GM04504 (cell line): ENCODE measurements at regions not wholly inside any gene's neighbourhood (a gene's known extent, or its start where the extent isn't known, plus 50 kb on each side); places are given as distances from the start of the nearest gene placed in this dataset.
"Not testable (repeated sequence)": the region's sequence is repeated elsewhere in the genome, so short reads cannot be mapped to it uniquely, and the experiment has no call there.

Source experiments
- DNase-seq: peaks from one replicate; pipeline ENCODE4 v3.0.0-alpha.2; 2012; ENCODE audit warnings: low read depth

DNA sequence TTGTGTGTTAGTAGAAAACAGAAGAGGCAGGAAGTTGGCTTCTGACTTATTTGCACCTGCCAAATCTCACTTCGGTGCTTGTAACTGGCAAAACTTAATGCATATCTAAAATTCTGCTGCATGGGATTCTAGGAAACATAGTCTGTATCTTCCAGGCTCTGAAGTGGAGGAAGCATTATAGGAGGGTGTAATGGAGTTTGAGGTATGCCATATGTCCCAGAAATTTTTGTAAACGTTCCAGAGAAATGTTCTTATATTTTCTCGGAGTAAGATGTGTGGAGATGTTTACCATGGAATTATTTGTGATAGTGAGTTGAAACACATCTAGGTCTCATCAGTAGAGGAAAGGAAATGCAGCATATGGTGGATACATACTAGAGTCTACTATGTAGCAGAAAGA, 1329.0 kb upstream of the NUDT12 start:
- no peak for DNase-seq

DNA sequence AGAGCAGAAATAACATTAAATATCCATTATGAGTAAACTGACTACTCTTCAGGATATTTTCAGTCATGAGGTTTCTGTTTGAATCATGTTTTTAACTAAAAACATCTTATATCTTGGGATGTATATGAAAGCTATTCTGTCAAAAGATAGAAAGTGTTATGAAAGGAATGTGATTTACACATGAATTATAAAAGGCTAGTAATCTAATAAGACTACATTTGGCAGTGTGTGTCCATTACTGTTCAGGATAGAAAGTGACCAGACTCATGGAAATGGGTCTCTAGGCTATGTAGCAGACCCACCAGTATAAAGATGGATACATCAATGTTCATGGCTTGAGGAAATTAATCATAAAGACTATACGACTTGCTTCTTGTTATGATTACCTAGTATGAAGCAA, 1328.2 kb upstream of the NUDT12 start:
- DNase-seq = no peak

DNA sequence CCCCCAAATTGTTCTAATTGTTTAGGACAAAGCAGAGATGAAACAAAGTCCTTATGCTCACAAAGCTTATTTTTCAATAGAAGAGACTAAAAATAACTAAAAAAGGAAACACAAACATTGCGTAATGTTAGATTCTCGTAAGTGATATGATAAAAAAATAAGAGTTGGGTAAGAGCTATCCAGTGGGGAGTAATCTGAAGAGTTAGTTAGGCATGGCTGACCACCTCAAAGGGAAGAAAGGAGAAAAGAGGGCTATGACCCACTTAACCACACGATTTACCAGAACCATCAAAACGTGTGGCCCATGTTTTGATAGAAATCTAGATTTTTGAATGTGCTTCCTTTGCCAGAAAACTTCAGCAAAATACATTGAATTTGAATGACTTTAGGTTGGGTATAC, 1296.8 kb upstream of the NUDT12 start:
- DNase-seq = no peak

DNA sequence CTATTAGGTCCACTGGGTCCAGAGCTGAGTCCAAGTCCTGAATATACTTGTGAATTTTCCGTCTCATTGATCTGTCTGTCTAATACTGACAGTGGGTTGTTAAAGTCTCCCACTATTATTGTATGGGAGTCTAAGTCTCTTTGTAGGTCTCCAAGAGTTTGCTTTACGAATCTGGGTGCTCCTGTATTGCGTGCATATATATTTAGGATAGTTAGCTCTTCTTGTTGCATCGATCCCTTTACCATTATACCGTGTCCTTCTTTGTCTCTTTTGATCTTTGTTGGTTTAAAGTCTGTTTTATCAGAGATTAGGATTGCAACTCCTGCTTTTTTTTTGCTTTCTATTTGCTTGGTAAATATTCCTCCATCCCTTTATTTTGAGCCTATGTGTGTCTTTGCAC, 1289.5 kb upstream of the NUDT12 start:
- not testable (repeated sequence) for DNase-seq

DNA sequence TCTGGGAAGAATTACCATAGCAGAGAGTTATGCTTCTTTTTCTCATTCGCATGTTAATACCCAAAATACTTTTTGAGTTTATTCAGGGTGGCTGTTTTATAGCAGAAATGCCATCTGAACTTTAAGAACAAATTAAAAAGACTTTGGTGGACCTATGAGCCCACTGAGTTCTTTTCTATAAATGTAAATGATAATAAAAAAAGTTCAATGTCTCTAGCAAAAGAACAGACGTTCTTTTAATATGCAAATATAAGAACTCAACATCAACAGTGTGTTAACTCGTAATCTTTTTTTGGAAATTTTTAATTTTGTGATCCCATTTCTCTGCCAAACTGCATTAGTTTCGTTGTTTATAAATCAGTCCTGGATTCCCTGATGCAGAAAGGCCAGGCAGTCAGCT, 1283.0 kb upstream of the NUDT12 start:
- DNase-seq = no peak

DNA sequence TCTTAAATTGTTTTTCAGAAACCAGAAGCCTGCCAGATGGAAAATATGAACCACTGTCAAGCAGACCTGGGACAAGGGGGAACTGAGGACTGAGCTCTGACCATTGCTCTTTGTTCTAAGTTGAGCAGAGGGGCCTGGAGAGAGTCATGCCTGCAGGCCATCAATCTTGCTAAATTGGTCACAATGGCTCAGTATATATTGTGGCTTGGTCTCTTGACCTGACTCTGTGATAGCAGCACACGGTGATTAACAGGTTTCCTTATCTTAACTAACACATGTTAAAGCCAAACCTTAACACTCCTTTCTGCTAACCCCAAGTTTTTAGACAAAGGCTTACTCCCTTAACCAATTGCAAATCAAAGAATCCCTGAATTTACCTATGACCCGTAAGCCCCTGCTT, 1281.2 kb upstream of the NUDT12 start:
- no peak for DNase-seq

DNA sequence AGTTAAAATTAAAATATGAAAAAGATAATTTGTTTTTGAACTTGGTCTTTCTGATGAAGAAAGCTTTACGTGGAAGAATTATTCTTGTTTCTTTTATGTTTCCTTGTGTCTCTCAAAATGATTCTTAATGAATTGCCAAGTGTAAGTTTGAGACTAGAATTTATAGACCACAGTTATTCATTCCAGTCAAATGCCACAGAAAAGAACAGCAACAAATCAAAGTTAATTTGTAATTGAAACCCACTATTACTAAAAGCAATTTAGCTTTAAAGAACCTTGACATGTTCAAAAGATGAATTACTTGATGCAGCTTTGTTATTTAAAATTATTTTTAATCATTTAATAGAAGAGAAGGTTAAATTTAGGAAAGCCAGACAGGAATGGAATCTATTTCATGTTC, 1277.7 kb upstream of the NUDT12 start:
- no peak for DNase-seq

DNA sequence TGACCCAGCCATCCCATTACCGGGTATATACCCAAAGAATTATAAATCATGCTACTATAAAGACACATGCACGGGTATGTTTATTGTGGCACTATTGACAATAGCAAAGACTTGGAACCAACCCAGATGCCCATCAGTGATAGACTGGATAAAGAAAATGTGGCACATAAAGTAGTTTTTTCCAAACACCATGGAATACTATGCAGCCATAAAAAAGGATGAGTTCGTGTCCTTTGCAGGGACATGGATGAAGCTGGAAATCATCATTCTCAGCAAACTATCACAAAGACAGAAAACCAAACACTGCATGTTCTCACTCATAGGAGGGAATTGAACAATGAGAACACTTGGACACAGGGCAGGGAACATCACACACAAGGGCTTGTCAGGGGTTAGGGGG, 1268.9 kb upstream of the NUDT12 start:
- DNase-seq = not testable (repeated sequence)

DNA sequence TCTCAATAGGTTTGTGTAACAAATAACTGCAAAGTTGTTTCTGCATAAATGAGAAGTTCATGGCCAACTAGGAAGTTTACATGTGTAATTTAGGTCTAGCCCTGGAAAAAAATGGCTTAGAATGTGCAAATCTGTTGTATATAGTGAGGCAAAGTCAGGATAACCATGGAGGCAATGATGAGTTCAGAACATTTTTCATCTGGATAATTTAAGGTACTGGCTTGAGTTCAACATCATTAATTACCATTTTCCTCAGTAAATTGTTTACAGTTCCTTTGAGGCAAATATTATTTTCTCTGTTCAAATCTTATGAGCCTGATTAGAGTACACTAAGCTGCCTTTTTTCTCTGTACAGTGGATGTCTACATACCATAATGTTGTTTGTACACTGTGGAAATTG, 1259.0 kb upstream of the NUDT12 start:
- no peak for DNase-seq

DNA sequence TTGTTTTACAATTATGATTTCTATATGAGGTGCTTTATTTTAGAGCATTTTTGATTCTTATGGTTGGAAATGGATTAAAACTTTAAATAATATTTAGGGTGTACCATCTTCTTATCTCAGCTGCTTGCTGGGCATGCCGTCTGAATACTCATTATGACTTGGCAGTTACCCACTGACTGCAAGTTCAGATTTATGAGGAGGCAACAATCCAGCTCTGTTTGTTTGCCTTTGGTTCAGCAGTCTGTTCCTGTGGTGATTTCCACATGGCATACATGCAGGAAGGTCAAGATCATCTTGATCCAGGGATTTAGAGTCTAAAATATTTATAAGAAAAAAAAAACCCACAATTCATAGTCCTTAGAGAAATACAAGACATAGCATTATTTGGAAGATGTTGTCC, 1254.5 kb upstream of the NUDT12 start:
- DNase-seq = no peak

DNA sequence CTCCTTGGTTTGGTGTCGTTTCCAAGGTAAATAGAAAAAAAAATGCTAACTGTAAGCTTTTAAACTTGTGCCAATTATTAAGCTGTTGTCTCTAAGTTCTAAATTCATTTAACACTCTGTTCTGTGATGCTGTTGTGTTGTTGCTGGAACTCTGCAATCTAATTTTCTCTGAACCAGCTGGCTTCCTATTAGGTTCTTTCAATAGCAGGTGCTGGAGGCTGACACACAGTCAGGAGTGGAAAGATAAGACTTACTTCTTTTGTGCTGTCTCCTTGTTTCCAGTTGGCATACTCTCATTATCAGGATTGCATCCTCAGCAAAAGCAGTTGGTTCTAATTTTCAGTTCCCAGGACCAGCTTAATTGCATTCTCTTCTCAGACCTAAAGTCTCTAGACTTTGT, 1252.6 kb upstream of the NUDT12 start:
- DNase-seq = no peak

DNA sequence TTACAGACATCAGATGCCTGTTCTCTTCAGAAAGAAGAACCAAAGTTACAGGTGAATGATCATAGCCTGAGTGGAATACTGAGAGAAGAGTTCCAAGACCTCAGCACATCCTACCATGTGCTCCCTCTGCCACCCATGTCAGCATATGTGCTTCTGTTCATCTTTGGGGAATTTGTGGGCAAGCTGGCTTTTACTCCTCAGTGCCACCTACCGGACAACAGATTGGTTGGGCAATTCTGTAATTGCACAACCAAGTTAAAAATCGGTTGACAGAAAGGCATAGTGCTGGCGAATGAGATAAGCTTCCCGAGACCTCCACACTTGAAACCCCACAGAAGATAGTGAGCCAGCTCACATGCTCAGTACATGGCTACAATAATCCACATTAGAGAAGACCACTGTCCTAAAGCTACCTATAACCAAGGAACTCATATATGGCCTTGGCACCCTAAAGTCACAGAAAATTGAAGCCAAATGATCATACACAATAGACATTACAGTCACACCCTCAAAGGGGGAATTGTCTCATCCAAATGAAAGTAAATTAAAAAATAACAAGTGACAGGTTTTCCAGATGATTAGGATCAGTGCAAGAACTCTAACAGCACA, 1238.0 kb upstream of the NUDT12 start:
- no peak for DNase-seq

DNA sequence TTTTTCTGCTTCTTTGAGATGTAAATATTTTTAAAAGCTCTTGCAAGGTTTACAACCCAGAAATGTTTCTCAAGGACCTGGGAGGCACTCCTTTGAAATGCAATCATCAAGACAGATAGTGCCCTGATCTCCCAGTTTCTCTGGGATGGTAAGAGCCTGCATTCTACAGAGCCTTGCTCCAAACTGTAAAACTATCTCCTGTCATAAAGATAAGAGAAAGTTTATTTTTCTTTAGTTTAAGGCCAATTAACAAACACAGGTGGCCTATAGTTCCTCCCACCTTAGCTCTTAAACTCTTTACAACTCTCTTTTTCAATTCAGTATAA, 1231.1 kb upstream of the NUDT12 start:
- no peak for DNase-seq

DNA sequence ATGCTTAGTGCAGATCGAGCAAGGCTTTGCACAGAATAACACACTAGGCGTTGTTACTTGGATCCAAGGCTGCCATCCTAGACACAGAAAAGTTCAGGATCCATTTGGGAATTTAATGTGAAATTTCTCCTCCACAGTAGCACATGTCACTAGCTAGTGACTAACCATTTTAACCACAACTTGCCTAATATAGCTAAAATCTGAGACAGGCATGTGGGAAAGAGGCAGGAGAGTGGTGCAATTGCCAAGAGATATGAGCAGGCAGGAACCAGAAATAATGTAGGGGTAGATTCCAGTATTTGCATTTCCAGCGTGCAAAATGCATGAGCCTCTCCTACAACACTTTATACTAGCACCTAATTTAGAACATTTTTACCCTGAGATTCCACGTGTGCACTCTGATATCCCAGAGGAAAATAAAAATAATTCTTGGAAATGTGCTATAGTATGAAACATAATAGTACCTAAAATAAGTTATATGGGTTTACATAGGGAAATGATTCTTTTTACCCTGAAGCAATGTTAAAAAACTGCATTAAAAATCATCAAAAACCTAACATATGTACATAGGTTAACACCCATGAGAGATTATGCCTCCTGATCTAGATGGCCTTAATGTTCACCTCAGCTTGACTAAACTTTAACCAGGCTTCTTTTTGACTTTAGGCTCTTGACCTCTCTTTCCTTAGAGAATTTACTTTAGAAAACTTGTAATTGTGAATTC, 1230.6 kb upstream of the NUDT12 start:
- no peak for DNase-seq

DNA sequence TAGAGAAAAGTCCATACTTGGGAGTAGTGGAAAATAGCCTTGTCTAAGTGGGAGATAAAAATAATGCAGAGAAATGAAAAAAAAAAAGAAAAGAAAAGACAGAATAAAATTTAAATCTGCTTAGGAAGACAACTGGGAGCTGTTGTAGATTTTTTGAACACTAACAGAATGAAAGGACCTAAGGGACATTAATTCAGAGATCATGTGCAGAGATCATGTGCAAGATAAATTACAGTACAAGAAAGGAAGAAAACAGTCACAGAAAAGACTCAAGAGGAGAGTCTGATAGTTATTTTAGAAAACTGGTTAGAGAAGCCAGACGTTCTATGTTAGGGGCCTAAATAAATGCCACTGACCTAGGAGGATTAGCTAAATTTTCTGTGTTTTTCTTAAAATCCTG, 1226.8 kb upstream of the NUDT12 start:
- DNase-seq = no peak

DNA sequence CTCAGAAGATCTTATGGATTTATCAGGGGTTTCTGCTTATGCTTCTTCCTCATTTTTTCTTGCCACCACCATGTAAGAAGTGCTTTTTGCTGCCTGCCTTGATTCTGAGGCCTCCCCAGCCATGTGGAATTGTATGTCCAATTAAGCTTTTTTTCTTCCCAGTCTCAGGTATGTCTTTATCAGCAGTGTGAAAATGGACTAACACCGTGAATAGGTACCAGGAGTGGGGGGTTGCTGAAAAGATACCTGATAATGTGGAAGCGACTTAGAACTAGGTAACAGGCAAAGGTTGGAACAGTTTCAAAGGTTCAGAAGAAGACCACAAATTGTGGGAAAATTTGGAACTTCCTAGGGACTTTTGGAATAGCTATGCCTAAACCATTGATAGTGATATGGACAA, 1222.5 kb upstream of the NUDT12 start:
- no peak for DNase-seq

DNA sequence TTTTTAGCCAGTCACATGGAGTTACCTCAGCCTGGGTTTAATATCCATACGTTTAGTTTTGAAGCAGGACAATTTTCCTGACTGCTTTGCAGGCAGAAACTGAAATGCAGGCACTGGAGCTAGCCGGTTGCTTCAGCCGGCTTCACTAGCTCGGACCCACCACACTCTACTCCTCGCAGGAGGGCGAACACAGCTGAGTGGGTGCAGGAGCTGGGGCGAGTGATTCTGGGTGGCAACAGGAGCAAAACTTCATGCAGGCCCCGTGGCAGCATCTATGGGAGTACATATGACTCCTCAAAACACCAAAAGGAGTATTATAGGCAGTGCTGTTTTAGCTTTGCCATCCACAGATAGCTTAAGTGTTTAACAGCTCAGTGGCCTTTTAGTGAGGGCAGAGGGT, 1211.8 kb upstream of the NUDT12 start:
- DNase-seq = no peak

DNA sequence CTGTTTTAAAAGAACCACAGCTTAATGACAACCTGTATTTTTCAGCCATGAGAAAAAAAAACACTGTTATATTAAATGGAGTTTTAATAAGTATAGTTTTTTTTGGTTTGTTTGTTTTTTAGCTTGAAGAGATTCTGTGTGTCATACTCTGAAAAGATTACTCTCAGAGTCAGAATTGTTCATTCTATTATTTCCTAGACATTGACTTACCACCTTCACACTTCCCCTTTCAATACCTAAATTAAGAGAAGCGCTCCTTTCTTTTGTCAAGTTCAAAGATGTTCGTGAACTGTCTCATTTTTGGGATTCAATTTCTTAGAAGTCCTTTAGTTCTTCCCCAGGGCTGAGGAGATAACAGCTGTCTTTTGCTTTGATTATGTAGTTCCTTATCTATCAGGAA, 1201.6 kb upstream of the NUDT12 start:
- DNase-seq = no peak

DNA sequence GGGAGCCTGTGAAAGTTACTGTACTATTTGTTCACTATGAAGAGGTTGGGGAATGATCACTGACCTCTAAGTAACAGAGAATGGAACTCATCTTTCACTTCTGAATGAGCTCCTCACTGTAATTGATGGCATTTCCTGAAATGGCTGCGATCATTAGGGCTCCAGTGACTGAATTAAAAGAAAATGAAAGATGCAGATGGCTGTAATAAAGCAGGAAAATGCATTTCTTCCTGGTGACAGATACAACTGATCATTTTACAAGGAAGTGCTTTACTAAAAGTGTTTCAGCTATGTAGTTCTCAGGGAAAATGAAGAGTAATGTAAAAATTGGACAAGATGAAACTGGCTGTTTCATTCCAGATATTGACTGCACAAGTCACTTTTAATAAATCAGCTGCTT, 1200.6 kb upstream of the NUDT12 start:
- no peak for DNase-seq

DNA sequence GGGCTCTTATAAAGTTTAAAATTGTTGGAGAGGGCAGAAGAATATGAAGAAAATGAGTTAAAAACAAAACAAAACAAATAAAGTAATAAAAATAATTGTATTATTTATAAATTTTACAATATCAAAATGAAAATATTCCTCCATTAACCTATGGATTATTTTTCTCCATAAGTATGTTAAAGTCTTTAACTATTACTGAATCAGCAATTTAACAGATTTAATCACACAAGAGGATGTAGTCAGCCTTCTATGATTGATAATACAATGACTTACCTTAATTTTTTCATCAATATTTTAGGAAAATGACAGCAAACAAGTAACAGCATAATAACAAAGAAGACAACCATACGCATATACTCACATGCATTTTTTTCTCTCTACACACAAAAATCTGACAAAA, 1195.3 kb upstream of the NUDT12 start:
- DNase-seq = no peak

DNA sequence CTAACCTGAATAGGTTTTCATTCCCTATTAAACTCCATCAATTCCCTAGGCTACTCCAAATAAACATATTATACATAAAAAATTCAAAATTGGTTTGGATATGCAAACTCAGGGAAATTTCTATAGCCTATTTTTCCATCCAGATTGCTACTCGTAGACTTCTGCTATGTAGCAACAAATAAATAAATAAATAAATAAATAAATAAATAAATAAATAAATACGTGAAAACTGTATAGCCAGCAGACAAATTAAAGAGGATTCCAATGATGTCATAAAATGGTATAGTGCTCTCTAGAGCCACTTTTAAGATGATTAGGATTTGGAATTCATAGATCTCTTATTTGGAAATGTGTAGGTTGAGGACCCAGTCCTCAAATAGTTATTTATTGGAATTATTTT, 1193.2 kb upstream of the NUDT12 start:
- DNase-seq = no peak

DNA sequence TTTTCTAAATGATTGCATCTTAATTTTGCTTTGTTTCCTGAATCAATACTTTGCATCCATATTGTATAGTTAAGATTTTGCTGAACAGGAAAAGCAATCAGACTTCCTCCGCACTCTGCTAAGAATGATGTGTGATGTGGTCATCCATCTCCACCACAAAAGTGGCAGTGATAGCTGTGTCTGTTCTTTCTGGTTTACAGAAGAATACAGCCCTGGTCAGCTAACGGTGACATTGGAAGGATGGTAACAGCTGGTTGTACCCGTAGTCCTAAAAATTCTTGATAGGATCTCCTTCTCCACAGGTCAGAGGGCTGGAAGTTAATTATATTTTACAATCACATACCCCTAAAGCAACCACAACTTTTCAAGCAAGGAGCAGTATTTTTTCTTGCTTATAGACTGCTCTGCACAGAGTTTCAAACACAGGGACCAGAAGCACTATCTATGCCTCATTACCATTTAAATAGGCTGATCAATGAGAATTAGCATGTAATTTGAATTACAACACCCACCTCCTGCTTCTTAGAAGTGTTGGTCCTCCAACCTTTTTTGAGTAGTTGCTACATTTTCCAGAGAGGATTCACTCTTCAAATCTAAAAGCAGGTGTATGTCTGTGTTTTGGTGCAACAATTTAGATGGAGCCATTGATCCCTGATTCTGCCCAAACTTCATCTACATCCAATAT, 1191.9 kb upstream of the NUDT12 start:
- DNase-seq = no peak

DNA sequence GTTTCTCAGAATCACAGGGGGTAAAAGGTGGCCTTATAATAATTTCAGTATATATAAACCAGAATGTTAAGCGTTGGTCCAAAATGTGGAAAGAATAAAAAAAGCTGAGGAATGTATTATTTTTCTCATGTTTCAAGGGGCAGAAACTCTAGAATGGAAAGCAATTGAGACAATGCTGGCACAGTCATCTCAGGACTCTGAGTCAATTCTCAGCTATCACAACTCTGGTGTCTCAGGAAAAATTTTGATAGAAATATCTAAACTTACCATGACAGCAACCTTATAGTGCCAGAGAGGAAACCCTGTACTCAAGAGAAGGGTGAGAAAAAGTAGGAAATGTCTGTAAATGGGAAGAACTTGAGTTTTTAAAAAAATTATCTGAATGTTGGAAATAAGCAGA, 1189.4 kb upstream of the NUDT12 start:
- DNase-seq = no peak

DNA sequence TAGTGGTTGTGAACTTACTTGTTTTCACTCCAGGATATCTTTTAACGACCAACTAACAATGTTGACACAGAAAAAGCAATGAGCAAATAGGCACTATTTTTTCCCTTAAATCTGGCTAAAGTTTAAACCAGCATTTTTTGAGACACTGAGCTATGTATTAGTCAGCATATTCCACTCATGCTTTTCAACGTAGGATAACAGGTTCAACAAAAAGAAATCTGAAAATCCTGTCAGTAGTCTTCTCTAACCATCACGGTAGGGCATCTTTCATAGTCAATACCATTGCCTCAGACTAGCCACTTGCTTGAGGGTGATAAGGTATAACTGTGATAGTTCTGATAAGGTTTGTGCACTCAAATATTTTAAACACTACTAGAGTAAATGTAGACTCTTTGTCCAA, 1177.3 kb upstream of the NUDT12 start:
- DNase-seq = no peak
